Activated CD4-positive, CD25-positive, alpha-beta regulatory T cell treated with anti-CD3 and anti-CD28 coated beads, Interleukin-2, amount 50 U/mL, for 72 hours (primary cell): ENCODE measurements at regions not wholly inside any gene's neighbourhood (a gene's known extent, or its start where the extent isn't known, plus 50 kb on each side); places are given as distances from the start of the nearest gene placed in this dataset.

Experiments
- DNase-seq: peaks from one replicate; pipeline ENCODE4 v3.0.0; 2021

GRCh38 chr7:41058986-41059741, 643.7 kb downstream of the INHBA start:
- DNase-seq: no peak

DNA sequence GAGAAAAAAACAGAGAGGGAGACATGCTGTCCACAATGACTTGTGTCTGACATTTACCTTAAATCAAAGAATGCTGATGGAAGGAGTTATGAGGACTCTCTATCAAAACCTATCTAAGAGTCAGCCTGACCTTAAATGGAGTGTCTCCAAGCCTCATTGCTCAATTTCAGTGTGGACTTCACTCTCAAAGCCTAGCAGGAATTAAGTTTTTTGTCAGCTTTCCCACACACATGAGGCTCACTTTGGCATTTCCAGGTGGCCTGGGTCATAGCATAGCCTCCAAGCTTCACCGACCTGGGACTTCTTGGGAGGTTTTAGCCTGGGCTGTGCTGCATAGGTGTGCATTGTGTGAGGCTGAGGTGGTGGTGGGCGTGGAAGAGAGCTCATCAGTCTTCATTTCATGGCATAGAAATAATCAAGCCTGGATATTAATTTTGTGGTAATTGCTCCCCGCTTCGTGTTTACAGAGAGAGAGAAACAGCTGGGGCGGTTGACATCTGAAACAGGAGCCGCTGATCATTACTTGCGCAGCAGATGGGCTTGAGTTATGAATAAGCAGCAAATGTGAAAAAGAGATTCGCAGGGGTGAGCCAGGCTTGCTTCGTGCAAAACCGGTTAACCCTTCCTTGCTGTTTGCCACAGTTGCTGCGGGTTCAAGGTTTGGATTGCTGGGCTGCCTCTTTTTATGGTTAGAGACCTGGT, 647.8 kb downstream of the INHBA start:
- DNase-seq: no peak

- no peak for DNase-seq
Measured at GRCh38 chr7:41053820-41054219, 649.1 kb downstream of the INHBA start.

- no peak for DNase-seq
Measured at GRCh38 chr7:41052736-41053135, 650.2 kb downstream of the INHBA start.

- DNase-seq: no peak
Measured at GRCh38 chr7:41052201-41052600, 650.7 kb downstream of the INHBA start.

DNA sequence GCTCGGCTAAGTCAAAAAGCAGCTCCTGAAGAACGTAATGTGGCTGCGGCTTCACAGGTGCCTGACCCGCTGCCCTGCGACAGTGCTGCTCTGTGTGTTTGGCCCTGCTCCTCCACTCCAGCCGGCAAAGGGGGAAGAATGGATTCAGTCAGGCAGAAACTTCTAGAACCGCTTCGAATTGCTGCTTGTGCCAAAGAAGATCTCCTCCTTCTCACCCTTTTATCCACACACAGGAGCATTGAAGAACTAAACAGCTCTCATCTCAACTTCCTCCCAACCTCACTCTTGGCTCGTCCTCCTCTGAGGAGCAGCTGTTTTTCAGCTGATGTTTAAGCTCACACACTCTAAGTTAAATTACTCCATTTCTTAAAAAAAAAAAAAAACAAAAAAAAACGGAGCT, 651.4 kb downstream of the INHBA start:
- no peak for DNase-seq

GRCh38 chr7:41051062-41051461, 651.8 kb downstream of the INHBA start:
- DNase-seq: no peak

DNA sequence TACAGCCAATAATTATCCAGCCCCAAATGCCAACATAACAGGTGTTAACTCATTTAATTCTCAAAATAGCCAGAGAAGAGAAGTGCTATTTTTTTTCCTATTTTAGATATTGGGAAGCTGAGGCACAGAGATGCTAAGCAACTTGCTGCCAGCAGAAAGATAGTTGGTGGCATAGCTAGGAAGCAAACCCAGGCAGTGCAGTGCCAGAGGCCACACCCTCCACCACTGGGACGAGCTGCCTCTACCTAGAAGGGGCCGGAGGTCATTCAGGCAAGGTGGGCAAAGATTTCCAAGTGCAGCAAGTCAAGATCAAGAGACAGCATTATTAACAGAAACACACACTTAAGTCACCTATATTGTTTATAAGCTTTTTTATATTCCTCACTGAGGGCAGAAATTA, 654.1 kb downstream of the INHBA start:
- DNase-seq: no peak

DNA sequence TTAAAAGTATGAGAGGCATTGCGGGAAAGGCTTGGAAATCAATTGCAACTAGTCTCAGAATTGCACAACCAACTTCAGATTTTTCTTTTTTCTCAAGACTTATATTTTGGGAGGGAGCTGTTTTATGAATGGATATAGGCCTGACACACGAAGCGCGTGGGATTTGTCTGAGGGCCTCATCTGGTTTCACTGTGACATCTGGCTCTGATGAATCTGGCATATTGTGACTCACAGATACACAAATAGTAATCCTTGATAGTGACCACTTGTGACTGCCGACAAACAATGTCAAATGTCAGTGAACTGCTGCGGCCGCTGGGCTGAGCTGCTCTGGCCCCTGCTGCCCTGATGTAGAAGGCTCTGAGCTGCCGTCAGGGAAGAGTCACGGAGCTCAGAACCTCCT, 655.1 kb downstream of the INHBA start:
- no peak for DNase-seq

DNA sequence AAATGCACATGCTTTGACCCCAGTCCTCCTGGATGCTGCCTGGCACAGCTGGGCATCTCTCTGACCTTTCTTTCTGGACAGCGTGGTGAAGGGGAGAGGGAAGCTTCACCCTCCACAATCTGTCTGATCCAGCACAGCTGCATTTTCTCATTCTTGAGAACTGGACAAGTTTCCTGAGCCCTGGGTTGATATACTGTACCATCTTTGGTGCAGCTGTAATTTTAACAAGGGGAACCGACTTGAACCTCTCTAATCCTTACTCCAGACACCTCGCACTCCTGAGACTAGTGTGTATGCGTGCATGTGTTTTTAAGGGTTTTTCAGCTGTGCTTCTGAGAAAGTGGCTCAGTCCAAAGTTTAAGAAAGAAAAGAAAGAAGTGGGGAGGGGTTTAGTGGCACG, 655.7 kb downstream of the INHBA start:
- DNase-seq: no peak

DNA sequence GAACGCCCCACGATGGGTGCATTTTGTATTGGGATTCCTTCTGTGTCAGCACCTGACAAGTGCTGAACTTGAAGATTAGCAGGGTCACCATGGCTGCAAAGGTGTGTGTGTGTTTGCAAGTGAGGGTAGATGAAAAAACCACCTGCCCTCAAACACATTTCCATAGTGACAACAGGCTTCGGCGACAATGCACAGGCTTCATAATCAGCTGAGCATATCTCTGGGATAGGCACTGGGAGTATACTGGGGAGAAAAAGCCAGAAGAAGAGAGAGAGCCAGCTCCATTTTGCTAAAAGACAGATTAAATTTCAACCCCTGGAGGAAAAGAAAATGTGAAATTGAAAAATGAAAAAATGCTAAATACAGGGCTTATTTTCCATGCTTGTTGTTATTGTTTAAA, 656.1 kb downstream of the INHBA start:
- DNase-seq: no peak

- DNase-seq: no peak
Measured at GRCh38 chr7:41046221-41046761, 656.6 kb downstream of the INHBA start.

- no peak for DNase-seq
Measured at GRCh38 chr7:41045556-41046123, 657.2 kb downstream of the INHBA start.

- no peak for DNase-seq
Measured at GRCh38 chr7:41039981-41040380, 662.9 kb downstream of the INHBA start.

DNA sequence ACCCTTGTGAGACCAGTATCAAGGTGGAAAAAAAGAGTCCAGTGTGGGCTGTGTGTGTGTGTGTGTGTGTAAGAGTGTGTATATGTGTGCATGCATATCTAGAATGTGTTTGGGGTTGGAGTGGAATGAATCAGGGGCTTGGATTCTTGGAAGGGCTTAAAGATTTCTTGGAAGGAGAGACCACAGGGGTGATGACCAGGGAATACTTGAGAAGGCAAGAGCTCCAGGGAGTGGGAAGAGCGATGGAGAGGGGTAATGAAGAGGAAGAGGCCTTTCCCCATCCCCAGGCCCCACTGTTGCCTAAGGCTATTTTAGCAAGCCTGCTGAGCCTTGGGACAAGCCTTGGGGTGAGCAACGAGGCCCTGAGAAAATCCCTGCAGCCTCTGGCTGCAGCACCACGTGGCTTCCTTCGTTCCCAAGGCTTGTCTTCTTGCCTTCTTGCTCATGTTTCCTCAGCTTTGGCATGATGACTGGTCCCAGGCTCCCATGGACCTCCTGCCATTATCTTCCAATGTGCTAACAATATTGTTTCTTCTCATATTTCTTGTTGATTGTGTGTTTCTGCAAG, 663.4 kb downstream of the INHBA start:
- DNase-seq: no peak

GRCh38 chr7:41038211-41038610, 664.7 kb downstream of the INHBA start:
- DNase-seq: no peak

DNA sequence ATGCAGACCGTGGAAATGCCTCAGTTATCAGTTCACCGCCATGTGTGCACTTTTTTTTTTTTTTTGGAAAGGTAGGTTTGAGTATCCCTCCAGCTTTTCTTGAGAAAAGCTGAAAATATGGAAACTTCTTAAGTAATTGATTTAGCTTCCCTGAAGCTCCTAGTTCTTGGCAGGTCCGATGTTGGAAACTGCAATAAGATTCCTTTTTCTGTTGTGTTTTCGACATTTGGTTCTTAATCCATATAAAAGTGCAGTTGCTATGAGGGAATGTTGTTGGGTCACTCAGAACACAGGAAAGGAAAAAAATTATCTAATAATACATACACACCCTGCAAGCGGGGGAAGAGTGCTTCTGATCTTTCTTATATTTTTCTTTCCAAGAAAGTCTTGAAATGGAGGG, 665.2 kb downstream of the INHBA start:
- DNase-seq: no peak

DNA sequence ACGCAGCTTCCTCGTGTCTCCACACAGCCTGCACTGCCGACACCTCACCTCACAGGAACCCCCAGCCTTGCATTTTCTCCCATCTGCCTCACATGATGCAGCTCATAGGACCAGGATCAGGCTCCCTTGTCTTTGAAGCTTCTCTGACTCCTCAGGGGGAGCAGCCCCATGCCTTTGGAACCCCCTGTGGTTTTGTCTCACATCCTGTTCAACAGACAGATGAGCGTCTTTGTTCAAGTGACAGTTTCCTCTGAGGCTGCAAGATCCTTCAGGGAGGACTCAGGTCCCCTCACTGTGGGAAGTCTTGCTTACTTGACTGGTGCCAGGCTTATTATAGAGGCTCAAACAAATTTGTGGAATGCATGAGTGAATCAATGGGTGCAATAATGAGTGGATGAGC, 667.1 kb downstream of the INHBA start:
- no peak for DNase-seq

GRCh38 chr7:41033500-41033899, 669.4 kb downstream of the INHBA start:
- no peak for DNase-seq

- DNase-seq: no peak
Measured at GRCh38 chr7:41030673-41031072, 672.2 kb downstream of the INHBA start.

DNA sequence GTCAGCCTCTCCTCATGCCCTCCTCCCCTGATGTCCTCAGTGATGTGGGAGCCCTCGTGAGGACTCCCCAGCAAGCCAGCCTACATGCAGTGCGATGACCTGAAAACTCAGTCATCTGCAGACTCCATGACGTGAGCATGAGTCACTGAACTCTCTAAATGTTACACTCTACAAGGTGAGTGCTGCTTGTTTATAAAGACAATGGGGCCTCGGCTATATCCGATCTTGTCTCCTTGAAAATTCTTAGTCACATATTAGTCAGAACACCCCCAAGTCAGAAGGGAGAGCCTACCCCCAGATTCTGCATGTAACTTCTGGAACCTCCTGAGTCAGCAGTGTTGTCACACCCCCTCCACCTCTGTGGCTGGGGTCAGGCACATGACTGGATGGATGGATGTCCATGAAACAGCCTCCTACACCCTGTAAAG, 673.8 kb downstream of the INHBA start:
- no peak for DNase-seq

GRCh38 chr7:41028580-41028979, 674.3 kb downstream of the INHBA start:
- DNase-seq: no peak

DNA sequence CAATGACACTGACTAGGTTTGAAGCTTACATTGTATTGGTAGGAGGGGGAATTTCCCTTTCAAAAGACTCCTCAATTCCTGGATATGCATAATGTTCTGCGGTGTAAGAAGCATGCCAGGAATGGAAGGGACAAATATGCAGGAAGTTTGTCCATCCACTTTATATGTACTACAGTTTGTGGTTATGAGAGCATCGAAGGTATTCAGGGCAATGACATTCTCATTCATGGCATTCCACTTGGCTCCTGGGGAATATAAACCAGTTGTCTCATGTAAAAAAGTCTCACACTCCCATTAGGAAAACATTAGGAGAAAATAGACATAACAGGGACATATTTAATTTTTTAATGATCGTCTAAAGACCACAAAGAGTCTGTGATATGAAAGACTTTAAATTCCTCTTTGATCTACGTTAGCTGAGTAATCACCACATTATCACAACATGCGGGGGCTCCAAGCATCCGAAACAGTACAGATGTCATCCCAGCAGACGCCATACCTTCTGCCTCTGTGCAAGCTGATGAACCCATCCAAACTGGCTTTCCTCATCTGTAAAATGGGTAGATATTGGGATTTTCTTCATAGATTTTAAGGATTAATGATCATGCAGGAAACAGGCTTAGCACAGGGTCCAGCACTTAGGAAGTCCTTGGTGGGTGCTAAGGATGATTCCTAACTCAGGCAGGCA, 675.3 kb downstream of the INHBA start:
- no peak for DNase-seq
